Peyer's patch (tissue), 4 donors: ENCODE measurements at regions not wholly inside any gene's neighbourhood (a gene's known extent, or its start where the extent isn't known, plus 50 kb on each side); places are given as distances from the start of the nearest gene placed in this dataset.

ENCODE experiments used
- DNase-seq, 3 donors: peaks; one replicate each; pipeline ENCODE4 v3.0.0-alpha.2; 2017 to 2019
- H3K27ac ChIP-seq, 4 donors: fragments of 200-600 bp; sonication (generic); one replicate each; pipeline ENCODE4 v1.5.1; 2016 to 2019
- H3K27me3 ChIP-seq, 2 donors: fragments of 200-600 bp; sonication (generic); one replicate each; pipeline ENCODE4 v1.5.1; 2019
- H3K36me3 ChIP-seq, 3 donors: fragments of 200-600 bp; sonication (generic); one replicate each; pipeline ENCODE4 v1.5.1; 2016 to 2019
- H3K4me1 ChIP-seq, 4 donors: fragments of 200-600 bp; sonication (generic); one replicate each; pipeline ENCODE4 v1.5.1; 2016 to 2019
- H3K4me3 ChIP-seq, 4 donors: fragments of 200-600 bp; sonication (generic); 1 replicate in 3 of 4; 2 replicates in 1 of 4; pipeline ENCODE4 v1.5.1; 2016 to 2019; ENCODE audit warnings: mild to moderate bottlenecking in 1 of 4
- H3K9me3 ChIP-seq, 4 donors: fragments of 200-600 bp; sonication (generic); one replicate each; pipeline ENCODE4 v1.5.1; 2016 to 2019; ENCODE audit warnings: mild to moderate bottlenecking in 1 of 4
- POLR2A ChIP-seq, 2 donors: fragments of 450-650 bp; IDR thresholded peaks; one replicate each; pipeline ENCODE4 v1.5.1; 2017; ENCODE audit warnings: antibody characterized with exemption in 2 of 2, mild to moderate bottlenecking in 2 of 2, moderate library complexity in 2 of 2
- TF ChIP-seq, protein P1 (sequence below), 6 experiments: fragments of 450-650 bp in 4 of 6; fragments of 200-600 bp in 2 of 6; sonication (generic) in 1 of 6; IDR thresholded peaks; one replicate each; pipeline ENCODE4 v1.5.1; 2017 to 2019; ENCODE audit warnings: antibody characterized with exemption in 6 of 6, mild to moderate bottlenecking in 3 of 6, moderate library complexity in 1 of 6

DNA sequence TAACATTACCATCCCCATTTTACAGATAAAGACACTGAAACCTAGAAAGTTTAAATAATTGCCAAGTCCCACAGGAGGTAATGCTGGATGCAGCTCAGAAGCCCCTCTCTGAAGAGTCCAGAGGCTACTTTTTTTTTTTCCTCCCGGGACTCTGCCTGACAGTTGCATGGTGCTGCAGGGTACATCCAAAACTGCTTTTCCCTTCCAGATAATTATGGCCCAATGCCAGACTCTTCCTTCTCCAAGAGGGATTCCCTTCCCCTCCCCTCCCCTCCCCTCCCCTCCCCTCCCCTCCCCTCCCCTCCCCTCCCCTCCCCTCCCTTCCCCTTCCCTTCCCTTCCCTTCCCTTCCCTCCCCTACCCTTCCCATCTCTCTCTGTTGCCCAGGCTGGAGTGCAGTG is 122.9 kb downstream of the LSMEM1 start:
- DNase-seq: no peak
- H3K36me3 ChIP-seq: no peaks in the 10 kb centered on the region

DNA sequence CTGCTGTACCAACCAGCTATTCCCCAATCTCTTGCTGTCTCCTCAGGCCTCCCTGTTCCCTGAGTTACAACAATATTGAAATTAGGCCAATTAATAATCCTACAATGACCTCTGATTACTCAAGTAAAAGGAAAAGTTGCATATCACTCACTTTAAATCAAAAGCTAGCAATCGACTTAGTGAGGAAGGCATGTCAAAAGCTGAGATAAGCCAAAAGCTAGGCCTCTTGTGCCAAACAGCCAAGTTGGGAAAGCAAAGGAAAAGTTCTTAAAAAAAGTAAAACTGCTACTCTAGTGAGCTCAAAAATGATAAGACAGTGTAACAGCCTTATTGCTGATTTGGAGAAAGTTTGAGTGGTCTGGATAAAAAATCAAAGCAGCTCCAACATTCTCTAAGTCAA is 129.8 kb downstream of the LSMEM1 start:
- no peak for DNase-seq
- no peaks in the 10 kb centered on the region for H3K9me3 ChIP-seq
- H3K36me3 ChIP-seq: no peaks in the 10 kb centered on the region
- H3K27me3 ChIP-seq: no peaks in the 10 kb centered on the region
- H3K4me1 ChIP-seq: no peaks in the 10 kb centered on the region
- TF ChIP-seq, protein P1, sequence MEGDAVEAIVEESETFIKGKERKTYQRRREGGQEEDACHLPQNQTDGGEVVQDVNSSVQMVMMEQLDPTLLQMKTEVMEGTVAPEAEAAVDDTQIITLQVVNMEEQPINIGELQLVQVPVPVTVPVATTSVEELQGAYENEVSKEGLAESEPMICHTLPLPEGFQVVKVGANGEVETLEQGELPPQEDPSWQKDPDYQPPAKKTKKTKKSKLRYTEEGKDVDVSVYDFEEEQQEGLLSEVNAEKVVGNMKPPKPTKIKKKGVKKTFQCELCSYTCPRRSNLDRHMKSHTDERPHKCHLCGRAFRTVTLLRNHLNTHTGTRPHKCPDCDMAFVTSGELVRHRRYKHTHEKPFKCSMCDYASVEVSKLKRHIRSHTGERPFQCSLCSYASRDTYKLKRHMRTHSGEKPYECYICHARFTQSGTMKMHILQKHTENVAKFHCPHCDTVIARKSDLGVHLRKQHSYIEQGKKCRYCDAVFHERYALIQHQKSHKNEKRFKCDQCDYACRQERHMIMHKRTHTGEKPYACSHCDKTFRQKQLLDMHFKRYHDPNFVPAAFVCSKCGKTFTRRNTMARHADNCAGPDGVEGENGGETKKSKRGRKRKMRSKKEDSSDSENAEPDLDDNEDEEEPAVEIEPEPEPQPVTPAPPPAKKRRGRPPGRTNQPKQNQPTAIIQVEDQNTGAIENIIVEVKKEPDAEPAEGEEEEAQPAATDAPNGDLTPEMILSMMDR (IDR thresholded peaks at IDR 0.05): no peak
- no peak for TF ChIP-seq POLR2A (IDR thresholded peaks at IDR 0.05)
- no peak overlapping the region for H3K4me3 ChIP-seq
- H3K27ac ChIP-seq: no peak overlapping the region

More for the DNA sequence above, 122.9 kb downstream of the LSMEM1 start:
- no peaks in the 10 kb centered on the region for H3K27me3 ChIP-seq
- no peaks in the 10 kb centered on the region for H3K9me3 ChIP-seq
- no peak overlapping the region for H3K4me3 ChIP-seq
- H3K27ac ChIP-seq: no peak overlapping the region
- TF ChIP-seq, protein P1 (IDR thresholded peaks at IDR 0.05): no peak
- no peak for TF ChIP-seq POLR2A (IDR thresholded peaks at IDR 0.05)
- no peaks in the 10 kb centered on the region for H3K4me1 ChIP-seq

DNA sequence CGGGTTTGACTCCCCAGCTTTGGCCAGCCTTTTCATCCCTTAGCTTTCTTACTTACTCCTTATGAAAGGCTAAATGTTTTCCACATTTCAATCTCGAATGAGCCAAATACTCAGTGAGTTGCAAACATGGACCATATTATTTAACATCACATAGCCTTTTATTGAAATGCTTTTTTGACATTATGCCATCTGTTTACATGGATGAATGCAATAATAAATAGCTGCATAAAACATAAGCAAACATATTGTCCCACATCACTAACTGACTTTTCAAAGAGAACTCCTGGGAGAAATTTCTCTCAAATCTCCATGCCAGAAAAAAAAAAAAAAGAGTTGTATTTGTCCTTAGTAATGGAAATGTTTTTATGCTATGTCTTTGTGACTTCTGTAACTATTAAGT is 134.9 kb downstream of the LSMEM1 start:
- no peak overlapping the region for H3K4me3 ChIP-seq
- H3K36me3 ChIP-seq: no peaks in the 10 kb centered on the region
- H3K27ac ChIP-seq: no peak overlapping the region
- TF ChIP-seq, protein P1 (IDR thresholded peaks at IDR 0.05): no peak
- TF ChIP-seq POLR2A (IDR thresholded peaks at IDR 0.05): no peak
- DNase-seq: no peak
- H3K27me3 ChIP-seq: no peaks in the 10 kb centered on the region
- H3K9me3 ChIP-seq: no peaks in the 10 kb centered on the region
- no peaks in the 10 kb centered on the region for H3K4me1 ChIP-seq

DNA sequence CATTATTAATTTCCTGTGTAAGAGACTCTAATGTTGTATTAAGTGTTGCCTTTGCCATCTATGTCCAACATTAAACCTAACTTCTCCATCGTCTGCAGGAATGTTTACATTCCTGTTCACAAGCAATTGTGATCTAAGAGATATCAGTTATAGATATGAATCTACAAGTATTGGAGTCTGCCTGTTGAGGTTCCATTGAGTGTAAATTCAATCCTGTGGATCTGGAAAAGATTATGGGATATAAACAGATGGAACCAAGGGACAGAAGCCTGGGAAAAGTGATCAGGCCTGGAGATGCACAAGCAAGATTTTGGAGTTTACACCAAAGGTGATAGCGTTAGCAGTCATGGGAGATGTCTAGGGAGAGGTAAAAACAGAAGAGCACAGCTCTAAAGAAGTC is 135.5 kb downstream of the LSMEM1 start:
- H3K27me3 ChIP-seq: no peaks in the 10 kb centered on the region
- TF ChIP-seq, protein P1 (IDR thresholded peaks at IDR 0.05): no peak
- TF ChIP-seq POLR2A (IDR thresholded peaks at IDR 0.05): no peak

DNA sequence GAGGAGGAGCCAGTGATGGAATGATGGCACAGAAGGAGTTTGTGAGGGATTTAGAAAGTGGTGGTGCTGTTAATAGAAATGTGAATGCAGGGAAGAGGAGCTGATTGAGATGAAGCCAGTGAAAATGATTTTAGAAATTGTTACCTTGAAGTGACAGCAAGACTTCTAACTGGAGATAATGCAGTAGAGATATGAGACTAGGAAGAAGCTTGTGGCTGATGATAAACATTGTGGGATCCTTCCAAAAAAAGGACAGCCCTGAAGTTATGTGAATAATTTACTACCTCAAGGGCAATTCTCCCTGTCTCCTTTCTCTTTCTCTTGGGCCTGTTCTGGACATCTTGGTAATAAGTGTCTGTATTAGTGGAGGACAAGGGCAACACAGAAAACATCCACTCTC is 138.6 kb downstream of the LSMEM1 start:
- Histone ChIP-seq H3K4me1 (no peaks in the 10 kb centered on the region), H3K9me3 (no peaks in the 10 kb centered on the region)
- no peak for TF ChIP-seq POLR2A (IDR thresholded peaks at IDR 0.05)
- TF ChIP-seq, protein P1 (IDR thresholded peaks at IDR 0.05): no peak

More for the DNA sequence above, 135.5 kb downstream of the LSMEM1 start:
- Histone ChIP-seq H3K4me3 (no peak overlapping the region), H3K36me3 (no peaks in the 10 kb centered on the region), H3K27ac (no peak overlapping the region), H3K4me1 (no peaks in the 10 kb centered on the region), H3K9me3 (no peaks in the 10 kb centered on the region)
- no peak for DNase-seq

DNA sequence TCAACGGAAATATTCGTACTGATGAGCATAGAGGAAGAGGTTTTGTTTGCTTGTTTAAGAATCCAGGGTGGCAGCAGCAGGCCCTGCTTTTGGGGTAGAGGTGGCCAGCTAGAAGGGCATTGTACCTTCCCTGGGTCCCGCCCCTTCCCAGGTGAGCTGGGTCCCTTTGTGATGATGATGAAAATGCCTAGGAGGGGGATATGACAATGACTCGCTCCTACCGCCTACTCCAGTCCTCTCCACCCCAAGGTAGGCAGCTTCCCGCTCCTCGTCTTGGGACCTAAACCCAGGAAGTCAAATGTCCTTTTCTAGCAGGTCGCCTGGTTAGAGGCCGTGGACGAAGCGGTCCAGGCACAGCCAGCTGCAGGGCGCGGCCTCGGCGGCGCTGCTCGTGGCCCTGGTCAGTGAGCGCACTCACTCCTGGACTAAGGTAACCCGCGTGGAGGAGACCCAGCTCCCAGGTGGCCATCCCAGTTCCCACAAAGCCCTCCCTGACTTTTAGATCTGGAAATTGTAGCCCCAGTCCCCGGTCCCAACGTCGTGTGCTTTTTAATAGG is 141.4 kb downstream of the LSMEM1 start:
- DNase-seq: no peak
- TF ChIP-seq, protein P1 (IDR thresholded peaks at IDR 0.05): no peak

More for the DNA sequence above, 138.6 kb downstream of the LSMEM1 start:
- no peaks in the 10 kb centered on the region for H3K27me3 ChIP-seq
- H3K36me3 ChIP-seq: no peaks in the 10 kb centered on the region
- no peak overlapping the region for H3K27ac ChIP-seq
- no peak for DNase-seq
- H3K4me3 ChIP-seq: no peak overlapping the region

More for the DNA sequence above, 141.4 kb downstream of the LSMEM1 start:
- H3K4me1 ChIP-seq: no peaks in the 10 kb centered on the region
- no peaks in the 10 kb centered on the region for H3K36me3 ChIP-seq
- H3K27ac ChIP-seq: no peak overlapping the region
- no peaks in the 10 kb centered on the region for H3K27me3 ChIP-seq
- peaks cover 0 to 2% (median 0%) of the 10 kb centered on the region in 4 donors for H3K9me3 ChIP-seq
- H3K4me3 ChIP-seq: no peak overlapping the region
